ENCODE measurements at regions not wholly inside any gene's neighbourhood (a gene's known extent, or its start where the extent isn't known, plus 50 kb on each side); places are given as distances from the start of the nearest gene placed in this dataset.

DNA sequence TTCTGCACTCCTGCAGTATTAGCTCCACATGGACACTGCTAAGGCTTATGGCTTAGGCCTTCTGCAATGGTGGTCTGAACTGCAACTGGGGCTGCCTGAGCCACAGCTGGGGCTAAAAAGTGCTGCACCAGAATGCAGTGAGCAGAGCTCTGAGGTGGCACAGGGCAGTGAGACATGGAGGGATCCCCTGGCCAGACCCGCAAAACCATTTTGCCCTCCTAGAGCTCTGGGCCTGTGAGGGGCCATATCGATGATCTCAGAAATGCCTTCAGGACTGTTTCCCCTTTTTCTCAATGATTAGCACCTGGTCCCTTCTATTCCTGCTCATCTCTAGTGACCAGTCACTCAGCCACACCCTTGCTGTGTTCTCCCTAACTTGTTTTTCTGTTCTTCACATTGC is 397.7 kb downstream of the UQCRFS1 start:
- H3K4me1 ChIP-seq (ENCODE audit: control insufficient read depth, insufficient read depth, low read length) = no peaks in the 10 kb centered on the region
- peaks cover 3% of the 10 kb centered on the region for H3K9me3 ChIP-seq (ENCODE audit: control insufficient read depth, insufficient read depth, low read depth, low read length)
- CTCF ChIA-PET = interaction anchor here (0.6 to 0.9 kb wide), 2 partner anchors 10 to 449 kb away, joined by 4 read pairs; no protein-coding TSS in a partner anchor
- H3K4me3 ChIP-seq (ENCODE audit: low read depth, low read length) = no peak overlapping the region
- POLR2A ChIA-PET = no interaction called here
- H3K36me3 ChIP-seq (ENCODE audit: control insufficient read depth in 2 of 2, insufficient read depth in 1 of 2, low read length in 2 of 2) = no peaks in the 10 kb centered on the region
- H3K27ac ChIP-seq (ENCODE audit: extremely low read depth, low read depth, low read length) = no peak overlapping the region
- peak; percentile 96 for TF ChIP-seq ZNF585B (tag by site-specific recombination; IDR thresholded peaks at IDR 0.05)
- TF ChIP-seq, protein P1, sequence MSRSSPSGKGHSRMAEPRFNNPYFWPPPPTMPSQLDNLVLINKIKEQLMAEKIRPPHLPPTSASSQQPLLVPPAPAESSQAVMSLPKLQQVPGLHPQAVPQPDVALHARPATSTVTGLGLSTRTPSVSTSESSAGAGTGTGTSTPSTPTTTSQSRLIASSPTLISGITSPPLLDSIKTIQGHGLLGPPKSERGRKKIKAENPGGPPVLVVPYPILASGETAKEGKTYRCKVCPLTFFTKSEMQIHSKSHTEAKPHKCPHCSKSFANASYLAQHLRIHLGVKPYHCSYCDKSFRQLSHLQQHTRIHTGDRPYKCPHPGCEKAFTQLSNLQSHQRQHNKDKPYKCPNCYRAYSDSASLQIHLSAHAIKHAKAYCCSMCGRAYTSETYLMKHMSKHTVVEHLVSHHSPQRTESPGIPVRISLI (tag by site-specific recombination; IDR thresholded peaks at IDR 0.05) = no peak

DNA sequence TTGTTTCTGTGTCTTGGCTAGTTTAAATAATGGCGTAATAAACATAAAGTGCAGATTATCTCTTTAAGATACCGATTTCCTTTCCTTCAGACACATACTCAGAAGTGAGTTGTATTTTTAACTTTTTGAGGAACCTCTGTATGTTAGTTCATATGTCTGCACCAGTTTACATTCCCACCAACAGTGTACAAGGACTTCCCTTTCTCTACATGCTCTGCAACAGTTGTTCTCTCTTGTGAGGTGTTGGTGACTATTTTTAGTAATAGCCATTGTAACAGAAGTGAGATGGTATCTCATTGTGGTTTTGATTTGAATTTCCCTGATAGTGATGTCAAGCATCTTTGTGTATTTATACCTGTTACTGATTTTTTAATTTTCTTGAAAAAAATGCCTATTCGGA is 418.6 kb downstream of the UQCRFS1 start:
- Histone ChIP-seq H3K27ac (ENCODE audit: extremely low read depth, low read depth, low read length) (no peak overlapping the region), H3K4me1 (ENCODE audit: control insufficient read depth, insufficient read depth, low read length) (peaks cover 10% of the 10 kb centered on the region), H3K9me3 (ENCODE audit: control insufficient read depth, insufficient read depth, low read depth, low read length) (peaks cover 28% of the 10 kb centered on the region), H3K4me3 (ENCODE audit: low read depth, low read length) (no peak overlapping the region), H3K36me3 (ENCODE audit: control insufficient read depth in 2 of 2, insufficient read depth in 1 of 2, low read length in 2 of 2) (no peaks in the 10 kb centered on the region)
- TF ChIP-seq ZNF184 (tag by site-specific recombination; IDR thresholded peaks at IDR 0.05) (no peak), ZNF10 (tag by site-specific recombination; IDR thresholded peaks at IDR 0.05) (no peak), SCRT2 (tag by site-specific recombination; IDR thresholded peaks at IDR 0.05) (peak; percentile 94), SCRT1 (tag by site-specific recombination; IDR thresholded peaks at IDR 0.05; ENCODE audit: borderline replicate concordance) (peak; percentile 42; the same call in 1 of the 2 replicates), GLI2 (tag by site-specific recombination; IDR thresholded peaks at IDR 0.05; ENCODE audit: borderline replicate concordance, low read depth) (no peak)
- POLR2A ChIA-PET = no interaction called here
- CTCF ChIA-PET = no interaction called here

DNA sequence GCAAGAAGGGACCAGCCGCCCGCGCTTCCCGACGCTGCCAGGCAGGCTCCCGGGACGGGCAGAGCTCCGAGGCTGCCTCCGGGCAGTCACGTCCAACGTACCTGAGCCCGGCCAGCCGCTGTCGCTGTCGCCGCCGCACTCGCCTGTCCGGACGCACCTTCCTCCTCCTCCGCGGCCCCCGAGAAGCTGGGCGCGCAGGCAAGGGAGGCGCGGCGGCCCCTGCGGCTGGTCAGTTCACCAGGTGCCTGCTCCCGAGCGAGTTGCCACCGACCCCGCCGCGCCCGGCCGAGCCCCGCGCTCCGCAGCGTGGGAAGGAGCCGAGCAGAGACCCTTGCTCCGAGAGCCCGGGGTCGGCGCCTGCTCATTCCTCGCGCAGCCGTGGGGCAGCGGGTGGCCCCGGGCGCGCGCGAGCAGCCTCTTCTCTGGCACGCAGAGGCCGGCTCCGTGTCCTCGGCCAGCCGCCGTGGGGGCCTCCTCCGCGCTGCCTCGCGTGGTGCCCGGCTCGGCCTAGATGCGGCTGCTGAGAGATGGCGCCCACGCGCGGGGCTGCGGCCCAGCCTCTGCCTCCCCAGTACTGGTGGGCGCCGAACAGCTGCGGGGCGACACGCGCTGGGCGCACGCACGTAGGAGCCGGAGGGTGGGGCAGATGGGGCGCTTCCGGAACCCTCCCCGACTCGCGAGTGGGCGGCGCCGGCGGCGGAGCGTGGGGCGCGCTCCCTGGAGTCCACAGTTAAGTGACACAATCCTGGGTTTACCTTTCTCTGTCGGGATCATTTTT is 419.4 kb downstream of the UQCRFS1 start:
- H3K9me3 ChIP-seq (ENCODE audit: control insufficient read depth, insufficient read depth, low read depth, low read length) = peaks cover 24% of the 10 kb centered on the region
- CTCF ChIA-PET = no interaction called here
- TF ChIP-seq, protein P2, sequence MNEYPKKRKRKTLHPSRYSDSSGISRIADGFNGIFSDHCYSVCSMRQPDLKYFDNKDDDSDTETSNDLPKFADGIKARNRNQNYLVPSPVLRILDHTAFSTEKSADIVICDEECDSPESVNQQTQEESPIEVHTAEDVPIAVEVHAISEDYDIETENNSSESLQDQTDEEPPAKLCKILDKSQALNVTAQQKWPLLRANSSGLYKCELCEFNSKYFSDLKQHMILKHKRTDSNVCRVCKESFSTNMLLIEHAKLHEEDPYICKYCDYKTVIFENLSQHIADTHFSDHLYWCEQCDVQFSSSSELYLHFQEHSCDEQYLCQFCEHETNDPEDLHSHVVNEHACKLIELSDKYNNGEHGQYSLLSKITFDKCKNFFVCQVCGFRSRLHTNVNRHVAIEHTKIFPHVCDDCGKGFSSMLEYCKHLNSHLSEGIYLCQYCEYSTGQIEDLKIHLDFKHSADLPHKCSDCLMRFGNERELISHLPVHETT (tag by site-specific recombination; IDR thresholded peaks at IDR 0.05) = no peak
- TF ChIP-seq ZNF335 (tag by site-specific recombination; conservative IDR thresholded peaks at IDR 0.05) = peak; percentile 93
- TF ChIP-seq ZNF561 (tag by site-specific recombination; IDR thresholded peaks at IDR 0.05; ENCODE audit: borderline replicate concordance) = peak; percentile 56
- TF ChIP-seq, protein P3, sequence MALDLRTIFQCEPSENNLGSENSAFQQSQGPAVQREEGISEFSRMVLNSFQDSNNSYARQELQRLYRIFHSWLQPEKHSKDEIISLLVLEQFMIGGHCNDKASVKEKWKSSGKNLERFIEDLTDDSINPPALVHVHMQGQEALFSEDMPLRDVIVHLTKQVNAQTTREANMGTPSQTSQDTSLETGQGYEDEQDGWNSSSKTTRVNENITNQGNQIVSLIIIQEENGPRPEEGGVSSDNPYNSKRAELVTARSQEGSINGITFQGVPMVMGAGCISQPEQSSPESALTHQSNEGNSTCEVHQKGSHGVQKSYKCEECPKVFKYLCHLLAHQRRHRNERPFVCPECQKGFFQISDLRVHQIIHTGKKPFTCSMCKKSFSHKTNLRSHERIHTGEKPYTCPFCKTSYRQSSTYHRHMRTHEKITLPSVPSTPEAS (tag by site-specific recombination; IDR thresholded peaks at IDR 0.05) = no peak
- TF ChIP-seq, protein P4, sequence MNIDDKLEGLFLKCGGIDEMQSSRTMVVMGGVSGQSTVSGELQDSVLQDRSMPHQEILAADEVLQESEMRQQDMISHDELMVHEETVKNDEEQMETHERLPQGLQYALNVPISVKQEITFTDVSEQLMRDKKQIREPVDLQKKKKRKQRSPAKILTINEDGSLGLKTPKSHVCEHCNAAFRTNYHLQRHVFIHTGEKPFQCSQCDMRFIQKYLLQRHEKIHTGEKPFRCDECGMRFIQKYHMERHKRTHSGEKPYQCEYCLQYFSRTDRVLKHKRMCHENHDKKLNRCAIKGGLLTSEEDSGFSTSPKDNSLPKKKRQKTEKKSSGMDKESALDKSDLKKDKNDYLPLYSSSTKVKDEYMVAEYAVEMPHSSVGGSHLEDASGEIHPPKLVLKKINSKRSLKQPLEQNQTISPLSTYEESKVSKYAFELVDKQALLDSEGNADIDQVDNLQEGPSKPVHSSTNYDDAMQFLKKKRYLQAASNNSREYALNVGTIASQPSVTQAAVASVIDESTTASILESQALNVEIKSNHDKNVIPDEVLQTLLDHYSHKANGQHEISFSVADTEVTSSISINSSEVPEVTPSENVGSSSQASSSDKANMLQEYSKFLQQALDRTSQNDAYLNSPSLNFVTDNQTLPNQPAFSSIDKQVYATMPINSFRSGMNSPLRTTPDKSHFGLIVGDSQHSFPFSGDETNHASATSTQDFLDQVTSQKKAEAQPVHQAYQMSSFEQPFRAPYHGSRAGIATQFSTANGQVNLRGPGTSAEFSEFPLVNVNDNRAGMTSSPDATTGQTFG (tag by site-specific recombination; IDR thresholded peaks at IDR 0.05; ENCODE audit: borderline replicate concordance) = no peak
- TF ChIP-seq IKZF3 (tag by site-specific recombination; IDR thresholded peaks at IDR 0.05) = no peak
- no peak for TF ChIP-seq ZSCAN16 (tag by site-specific recombination; IDR thresholded peaks at IDR 0.05)
- peak; percentile 86 for TF ChIP-seq ZNF785 (tag by site-specific recombination; IDR thresholded peaks at IDR 0.05)
- TF ChIP-seq ZNF157 (tag by site-specific recombination; IDR thresholded peaks at IDR 0.05) = no peak
- peak; percentile 84 for TF ChIP-seq KLF16 (tag by site-specific recombination; IDR thresholded peaks at IDR 0.05)
- peak; percentile 98 for TF ChIP-seq ZFHX2 (tag by site-specific recombination; conservative IDR thresholded peaks at IDR 0.05)
- peak; percentile 32; the same call in 1 of the 2 replicates for TF ChIP-seq ZSCAN30 (tag by site-specific recombination; IDR thresholded peaks at IDR 0.05)
- 0 out of 2 replicates have a peak, but pooled peaks have one; percentile 29 for TF ChIP-seq KLF7 (tag by site-specific recombination; IDR thresholded peaks at IDR 0.05; ENCODE audit: borderline replicate concordance)
- peak; percentile 46; the same call in 1 of the 2 replicates for TF ChIP-seq KLF9 (tag by site-specific recombination; IDR thresholded peaks at IDR 0.05; ENCODE audit: low read depth)
- TF ChIP-seq ZNF600 (tag by site-specific recombination; IDR thresholded peaks at IDR 0.05) = no peak
- no peak for TF ChIP-seq ZNF792 (tag by site-specific recombination; IDR thresholded peaks at IDR 0.05)
- peak; percentile 26; the same call in 1 of the 2 replicates for TF ChIP-seq ZNF10 (tag by site-specific recombination; IDR thresholded peaks at IDR 0.05)
- peak; percentile 29; the same call in 1 of the 2 replicates for TF ChIP-seq SP2 (tag by site-specific recombination; IDR thresholded peaks at IDR 0.05)

More for the DNA sequence above, 419.4 kb downstream of the UQCRFS1 start:
- Histone ChIP-seq H3K4me1 (ENCODE audit: control insufficient read depth, insufficient read depth, low read length) (peaks cover 10% of the 10 kb centered on the region), H3K4me3 (ENCODE audit: low read depth, low read length) (peak overlapping the region; percentile 37), H3K36me3 (ENCODE audit: control insufficient read depth in 2 of 2, insufficient read depth in 1 of 2, low read length in 2 of 2) (no peaks in the 10 kb centered on the region), H3K27ac (ENCODE audit: extremely low read depth, low read depth, low read length) (peak overlapping the region; percentile 69; the same call in 1 of the 2 replicates)
- POLR2A ChIA-PET = no interaction called here
